H1 (cell line): ENCODE measurements at regions not wholly inside any gene's neighbourhood (a gene's known extent, or its start where the extent isn't known, plus 50 kb on each side); places are given as distances from the start of the nearest gene placed in this dataset.

ENCODE experiments used
- CTCF ChIA-PET: fragments of 300-600 bp; sonication (Branson Sonifier 250); formaldehyde crosslinking; loops from one replicate; lab custom pipeline; 2021; ENCODE audit not compliant: partially characterized antibody; lab: Charles Lee
- POLR2A ChIA-PET: fragments of 300-600 bp; sonication (Branson Sonifier 250); formaldehyde crosslinking; loops from one replicate; lab custom pipeline; 2021; ENCODE audit warnings: inconsistent platforms; ENCODE audit not compliant: partially characterized antibody; lab: Charles Lee
- DNase-seq, 2 experiments: peaks; one replicate each; pipeline versions ENCODE4 v3.0.0 to v3.0.0-alpha.2; 2010 to 2022; ENCODE audit warnings: low spot score in 2 of 2, low read depth in 1 of 2, mixed read lengths in 1 of 2
- FAIRE-seq: peaks from 2 replicates; lab custom pipeline; 2011; peaks lifted over from hg19 to GRCh38; lab: Jason Lieb, UNC
- H2AFZ ChIP-seq: 2 replicates; pipeline ENCODE4 v1.8.1; 2012; ENCODE audit warnings: low read length, inconsistent platforms
- H2AK5ac ChIP-seq: 2 replicates; pipeline ENCODE4 v1.6.1; 2013; ENCODE audit warnings: low read depth, low read length
- H2BK120ac ChIP-seq: replicated peaks from 2 replicates; pipeline ENCODE3; 2013; ENCODE audit warnings: low read depth, low read length, inconsistent platforms
- H2BK12ac ChIP-seq: 2 replicates; pipeline ENCODE4 v1.6.1; 2013; ENCODE audit warnings: low read depth, low read length
- H2BK15ac ChIP-seq: 2 replicates; pipeline ENCODE4 v1.6.1; 2013; ENCODE audit warnings: low read length
- H2BK20ac ChIP-seq: 2 replicates; pipeline ENCODE4 v1.6.1; 2013; ENCODE audit warnings: low read length
- H2BK5ac ChIP-seq: 2 replicates; pipeline ENCODE4 v1.6.1; 2013; ENCODE audit warnings: low read depth, low read length
- H3K14ac ChIP-seq: 2 replicates; pipeline ENCODE4 v1.6.1; 2013; ENCODE audit warnings: inconsistent platforms; ENCODE audit not compliant: insufficient read length
- H3K18ac ChIP-seq: 2 replicates; pipeline ENCODE4 v1.6.1; 2013; ENCODE audit warnings: low read length; ENCODE audit errors: extremely low read depth
- H3K23ac ChIP-seq: 2 replicates; pipeline ENCODE4 v1.6.1; 2013; ENCODE audit warnings: inconsistent platforms; ENCODE audit not compliant: insufficient read length
- H3K23me2 ChIP-seq: 2 replicates; pipeline ENCODE4 v1.6.1; 2013; ENCODE audit warnings: low read depth, low read length
- H3K27ac ChIP-seq: 2 replicates; pipeline ENCODE4 v1.6.1; 2011; ENCODE audit warnings: low read depth, low read length, inconsistent platforms
- H3K27me3 ChIP-seq, 4 experiments: replicated peaks in 1 of 4; 1 replicate in 1 of 4; 2 replicates in 3 of 4; pipeline versions ENCODE4 v1.6.1 to v1.8.1; 2011 to 2013; ENCODE audit warnings: low read length in 3 of 4, mild to moderate bottlenecking in 3 of 4, inconsistent platforms in 2 of 4, mixed read lengths in 2 of 4, moderate library complexity in 1 of 4; ENCODE audit not compliant: control insufficient read depth in 3 of 4, insufficient read depth in 3 of 4; ENCODE audit errors: extremely low read depth in 1 of 4
- H3K36me3 ChIP-seq, 4 experiments: 2 replicates each; pipeline versions ENCODE4 v1.6.1 to v1.8.1; 2011 to 2013; ENCODE audit warnings: mild to moderate bottlenecking in 4 of 4, low read length in 3 of 4, moderate library complexity in 2 of 4, control low read depth in 1 of 4, inconsistent platforms in 1 of 4; ENCODE audit not compliant: insufficient read depth in 4 of 4, control insufficient read depth in 2 of 4
- H3K4ac ChIP-seq: replicated peaks from 2 replicates; pipeline ENCODE3; 2013; ENCODE audit warnings: low read length, low read depth, mixed read lengths, inconsistent platforms; ENCODE audit not compliant: insufficient read length
- H3K4me1 ChIP-seq, 4 experiments: replicated peaks in 1 of 4; 1 replicate in 1 of 4; 2 replicates in 3 of 4; pipeline versions ENCODE4 v1.6.1 to v1.8.1; 2011 to 2013; ENCODE audit warnings: low read length in 3 of 4, inconsistent platforms in 2 of 4, mixed read lengths in 1 of 4; ENCODE audit not compliant: insufficient read depth in 4 of 4, control insufficient read depth in 3 of 4
- H3K4me2 ChIP-seq, 2 experiments: 2 replicates each; pipeline versions ENCODE4 v1.6.1 to v1.8.1; 2011 to 2013; ENCODE audit warnings: low read depth in 2 of 2, low read length in 2 of 2, control low read depth in 1 of 2, inconsistent platforms in 1 of 2, mild to moderate bottlenecking in 1 of 2; ENCODE audit not compliant: insufficient read depth in 1 of 2
- H3K4me3 ChIP-seq, 4 experiments: fragments of 200-600, 300-600 bp in 1 of 4; sonication (generic), shearing (Covaris generic), sonication (Bioruptor Twin) in 1 of 4; 2 replicates each; pipeline versions ENCODE4 v1.5.1 to v1.8.1; 2011 to 2016; ENCODE audit warnings: low read length in 4 of 4, low read depth in 3 of 4, control low read depth in 2 of 4, inconsistent platforms in 2 of 4, mild to moderate bottlenecking in 2 of 4, mixed read lengths in 1 of 4, moderate library complexity in 1 of 4; ENCODE audit not compliant: insufficient read depth in 2 of 4; ENCODE audit errors: extremely low read depth in 1 of 4
- H3K56ac ChIP-seq: replicated peaks from 2 replicates; pipeline ENCODE3; 2013; ENCODE audit warnings: low read depth, mild to moderate bottlenecking, mixed read lengths, low read length, inconsistent platforms; ENCODE audit not compliant: insufficient read length
- H3K79me1 ChIP-seq: 2 replicates; pipeline ENCODE4 v1.6.1; 2013; ENCODE audit warnings: low read depth, low read length, control low read depth
- H3K79me2 ChIP-seq, 2 experiments: 2 replicates each; pipeline versions ENCODE4 v1.6.1 to v1.8.1; 2012 to 2013; ENCODE audit warnings: low read length in 2 of 2, mild to moderate bottlenecking in 2 of 2, inconsistent platforms in 1 of 2; ENCODE audit not compliant: insufficient read depth in 2 of 2, control insufficient read depth in 1 of 2
- H3K9ac ChIP-seq, 4 experiments: replicated peaks in 1 of 4; 1 replicate in 1 of 4; 2 replicates in 3 of 4; pipeline versions ENCODE4 v1.6.1 to v1.8.1; 2011 to 2013; ENCODE audit warnings: low read depth in 3 of 4, low read length in 3 of 4, control low read depth in 2 of 4, mild to moderate bottlenecking in 2 of 4, moderate library complexity in 2 of 4, inconsistent platforms in 1 of 4; ENCODE audit errors: extremely low read depth in 1 of 4
- H3K9me3 ChIP-seq, 2 experiments: 2 replicates each; pipeline versions ENCODE4 v1.6.1 to v1.8.1; 2012 to 2013; ENCODE audit warnings: mild to moderate bottlenecking in 2 of 2, moderate library complexity in 2 of 2, control low read depth in 1 of 2, inconsistent platforms in 1 of 2, low read depth in 1 of 2, low read length in 1 of 2, mixed read lengths in 1 of 2; ENCODE audit not compliant: insufficient read depth in 2 of 2
- H4K20me1 ChIP-seq, 2 experiments: replicated peaks in 1 of 2; 2 replicates each; pipeline versions ENCODE3 to v1.8.1; 2011 to 2013; ENCODE audit warnings: inconsistent platforms in 2 of 2, low read length in 2 of 2, mild to moderate bottlenecking in 1 of 2; ENCODE audit not compliant: insufficient read depth in 2 of 2, control insufficient read depth in 1 of 2
- H4K5ac ChIP-seq: 2 replicates; pipeline ENCODE4 v1.6.1; 2013; ENCODE audit warnings: low read length, low read depth, mixed read lengths, inconsistent platforms; ENCODE audit not compliant: insufficient read length
- H4K8ac ChIP-seq: 2 replicates; pipeline ENCODE4 v1.8.0; 2013; ENCODE audit warnings: mild to moderate bottlenecking, moderate library complexity, low read length, inconsistent platforms; ENCODE audit not compliant: insufficient read depth; ENCODE audit errors: extremely low read depth
- H4K91ac ChIP-seq: replicated peaks from 2 replicates; pipeline ENCODE3; 2013; ENCODE audit warnings: low read length, mixed read lengths, inconsistent platforms; ENCODE audit not compliant: insufficient read length
- BRCA1 ChIP-seq: IDR thresholded peaks from 2 replicates; pipeline ENCODE4 v1.6.1; 2012; ENCODE audit warnings: low read depth, low read length, improper control_type of control experiment
- NRF1 ChIP-seq: IDR thresholded peaks from 2 replicates; pipeline ENCODE4 v1.6.1; 2011; ENCODE audit warnings: mild to moderate bottlenecking, low read depth, low read length, improper control_type of control experiment
- RAD21 ChIP-seq, 2 experiments: IDR thresholded peaks in 1 of 2; conservative IDR thresholded peaks in 1 of 2; 2 replicates each; pipeline ENCODE4 v1.6.1; 2011; ENCODE audit warnings: low read depth in 2 of 2, low read length in 2 of 2, improper control_type of control experiment in 1 of 2, inconsistent platforms in 1 of 2, mild to moderate bottlenecking in 1 of 2, moderate library complexity in 1 of 2
- TAF1 ChIP-seq: IDR thresholded peaks from 2 replicates; pipeline ENCODE4 v1.6.1; 2011; ENCODE audit warnings: mild to moderate bottlenecking, low read depth, low read length
- WGBS, 2 experiments: shearing (Covaris generic) in 1 of 2; methylation state at CpG; one replicate each; pipeline versions ENCODE4 v1.1.6 to v1.1.7; 2013 to 2015; ENCODE audit warnings: low lambda C conversion rate in 2 of 2, mixed read lengths in 2 of 2, inconsistent platforms in 1 of 2, low coverage in 1 of 2, missing lambda C conversion rate in 1 of 2; ENCODE audit not compliant: insufficient replicate concordance in 2 of 2, insufficient coverage in 1 of 2, insufficient read length in 1 of 2; ENCODE audit errors: extremely low coverage in 1 of 2, missing lambda C conversion rate in 1 of 2; 5-methylcytosine and 5-hydroxymethylcytosine counted together
- TF ChIP-seq, protein P1 (sequence below): IDR thresholded peaks from 2 replicates; pipeline ENCODE4 v1.6.1; 2012; ENCODE audit warnings: low read length, inconsistent platforms

DNA sequence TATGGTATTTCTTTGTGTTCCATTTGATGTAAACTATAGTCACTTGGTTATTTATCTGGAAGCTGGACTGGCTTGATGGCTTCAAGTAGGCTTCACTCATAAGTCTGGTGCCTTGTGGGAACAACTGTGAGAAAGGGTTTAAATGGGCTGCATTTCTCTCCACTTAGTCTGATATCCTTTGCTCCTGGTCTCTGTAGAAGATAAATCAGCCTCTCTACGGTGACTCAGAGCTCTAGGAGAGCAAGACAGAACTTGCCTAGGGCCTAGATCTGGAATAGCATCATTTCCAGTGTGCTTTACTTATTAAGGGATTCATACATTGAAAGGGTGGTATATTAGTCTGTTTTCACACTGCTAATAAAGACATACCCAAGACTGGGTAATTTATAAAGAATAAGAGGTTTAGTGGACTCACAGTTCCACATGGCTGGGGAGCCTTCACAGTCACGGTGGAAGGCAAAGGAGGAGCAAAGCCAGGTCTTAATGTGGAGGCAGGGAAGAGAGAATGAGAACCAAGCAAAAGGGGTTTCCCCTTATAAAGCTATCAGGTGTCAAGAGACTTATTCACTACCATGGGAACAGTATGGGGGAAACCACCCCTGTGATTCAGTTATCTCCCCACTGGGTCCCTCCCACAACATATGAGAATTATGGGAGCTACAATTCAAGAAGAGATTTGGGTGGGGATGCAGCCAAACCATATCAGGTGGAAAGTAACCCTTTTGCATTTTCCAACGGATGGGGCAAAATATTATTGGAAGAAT is 1746.4 kb upstream of the PCDH7 start:
- H3K4me2 ChIP-seq = no peak overlapping the region
- CTCF ChIA-PET = interaction anchor here (1.2 kb wide), 1 partner anchor 27 kb away, joined by 3 read pairs; no protein-coding TSS in a partner anchor

More for the DNA sequence above, 1746.4 kb upstream of the PCDH7 start:
- no peak overlapping the region for H2BK12ac ChIP-seq
- no peak overlapping the region for H4K91ac ChIP-seq
- H2AK5ac ChIP-seq = no peak overlapping the region
- H3K4ac ChIP-seq = no peak overlapping the region
- no peaks in the 10 kb centered on the region for H3K4me1 ChIP-seq
- H3K27ac ChIP-seq = no peak overlapping the region
- no peaks in the 10 kb centered on the region for H4K20me1 ChIP-seq
- WGBS, 2 experiments = 87% methylated on average over 3 of the region's 3 CpGs; no CpG with 5 or more reads in 1 of the 2 experiments
- no peaks in the 10 kb centered on the region for H3K23me2 ChIP-seq
- no peaks in the 10 kb centered on the region for H3K36me3 ChIP-seq
- no peak overlapping the region for H2BK5ac ChIP-seq
- no peak for TF ChIP-seq BRCA1
- no peak for TF ChIP-seq TAF1
- TF ChIP-seq RAD21 (IDR thresholded peaks at IDR 0.05 in 1 of 2, conservative IDR thresholded peaks at IDR 0.05 in 1 of 2; ENCODE audit: low read depth in 2 of 2, low read length in 2 of 2) = no peak
- TF ChIP-seq, protein P1, sequence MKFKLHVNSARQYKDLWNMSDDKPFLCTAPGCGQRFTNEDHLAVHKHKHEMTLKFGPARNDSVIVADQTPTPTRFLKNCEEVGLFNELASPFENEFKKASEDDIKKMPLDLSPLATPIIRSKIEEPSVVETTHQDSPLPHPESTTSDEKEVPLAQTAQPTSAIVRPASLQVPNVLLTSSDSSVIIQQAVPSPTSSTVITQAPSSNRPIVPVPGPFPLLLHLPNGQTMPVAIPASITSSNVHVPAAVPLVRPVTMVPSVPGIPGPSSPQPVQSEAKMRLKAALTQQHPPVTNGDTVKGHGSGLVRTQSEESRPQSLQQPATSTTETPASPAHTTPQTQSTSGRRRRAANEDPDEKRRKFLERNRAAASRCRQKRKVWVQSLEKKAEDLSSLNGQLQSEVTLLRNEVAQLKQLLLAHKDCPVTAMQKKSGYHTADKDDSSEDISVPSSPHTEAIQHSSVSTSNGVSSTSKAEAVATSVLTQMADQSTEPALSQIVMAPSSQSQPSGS = no peak
- no peak for TF ChIP-seq NRF1
- TF ChIP-seq, all 59 proteins: peak for 0
- H3K9me3 ChIP-seq = no peaks in the 10 kb centered on the region; a peak in 1 of 4 replicates
- no peak overlapping the region for H3K4me3 ChIP-seq
- DNase-seq (no peak), FAIRE-seq (no peak)
- no peak overlapping the region for H2BK120ac ChIP-seq
- no peak overlapping the region for H2AFZ ChIP-seq
- H3K14ac ChIP-seq = no peak overlapping the region
- no peaks in the 10 kb centered on the region for H3K27me3 ChIP-seq
- no peak overlapping the region for H3K56ac ChIP-seq
- H3K79me1 ChIP-seq = no peaks in the 10 kb centered on the region
- no peak overlapping the region for H4K5ac ChIP-seq
- H3K18ac ChIP-seq = no peak overlapping the region
- no peaks in the 10 kb centered on the region for H3K79me2 ChIP-seq
- no peak overlapping the region for H2BK15ac ChIP-seq
- POLR2A ChIA-PET = interaction anchor here (0.6 kb wide), 1 partner anchor 1912 kb away, joined by 4 read pairs; no protein-coding TSS in a partner anchor
- no peak overlapping the region for H3K23ac ChIP-seq
- H2BK20ac ChIP-seq = no peak overlapping the region
- H4K8ac ChIP-seq = no peak overlapping the region
- no peak overlapping the region for H3K9ac ChIP-seq
